ENCODE measurements at regions not wholly inside any gene's neighbourhood (a gene's known extent, or its start where the extent isn't known, plus 50 kb on each side); places are given as distances from the start of the nearest gene placed in this dataset.

DNA sequence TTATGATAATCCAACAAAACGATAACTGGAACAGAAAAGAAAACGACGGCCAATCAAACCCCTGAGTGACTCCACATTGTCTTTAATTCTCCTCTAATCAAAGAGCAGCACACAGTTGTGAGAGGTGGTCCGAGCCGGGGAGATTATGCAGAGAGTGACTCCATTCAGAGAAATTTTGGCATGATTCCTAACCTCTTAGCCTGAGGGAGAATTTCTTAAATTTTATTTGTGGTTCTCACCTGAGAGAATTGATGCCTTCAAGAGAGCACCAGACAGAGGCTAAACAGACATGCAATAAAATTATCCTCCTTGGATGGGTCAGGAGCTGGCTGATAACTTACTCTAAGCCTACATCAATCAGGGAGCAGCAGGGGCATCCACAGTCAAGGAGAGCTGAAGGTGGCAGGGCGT lies 310.0 kb upstream of the KLF12 start:
- TF ChIP-seq, protein P1, sequence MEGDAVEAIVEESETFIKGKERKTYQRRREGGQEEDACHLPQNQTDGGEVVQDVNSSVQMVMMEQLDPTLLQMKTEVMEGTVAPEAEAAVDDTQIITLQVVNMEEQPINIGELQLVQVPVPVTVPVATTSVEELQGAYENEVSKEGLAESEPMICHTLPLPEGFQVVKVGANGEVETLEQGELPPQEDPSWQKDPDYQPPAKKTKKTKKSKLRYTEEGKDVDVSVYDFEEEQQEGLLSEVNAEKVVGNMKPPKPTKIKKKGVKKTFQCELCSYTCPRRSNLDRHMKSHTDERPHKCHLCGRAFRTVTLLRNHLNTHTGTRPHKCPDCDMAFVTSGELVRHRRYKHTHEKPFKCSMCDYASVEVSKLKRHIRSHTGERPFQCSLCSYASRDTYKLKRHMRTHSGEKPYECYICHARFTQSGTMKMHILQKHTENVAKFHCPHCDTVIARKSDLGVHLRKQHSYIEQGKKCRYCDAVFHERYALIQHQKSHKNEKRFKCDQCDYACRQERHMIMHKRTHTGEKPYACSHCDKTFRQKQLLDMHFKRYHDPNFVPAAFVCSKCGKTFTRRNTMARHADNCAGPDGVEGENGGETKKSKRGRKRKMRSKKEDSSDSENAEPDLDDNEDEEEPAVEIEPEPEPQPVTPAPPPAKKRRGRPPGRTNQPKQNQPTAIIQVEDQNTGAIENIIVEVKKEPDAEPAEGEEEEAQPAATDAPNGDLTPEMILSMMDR (IDR thresholded peaks at IDR 0.05; ENCODE audit: poor library complexity) = no peak
- TF ChIP-seq EZH2 (IDR thresholded peaks at IDR 0.05; ENCODE audit: borderline replicate concordance) (no peak), EZH2phosphoT487 (IDR thresholded peaks at IDR 0.05; ENCODE audit: low read depth, severe bottlenecking, unreplicated experiment) (no peak)
